Lower lobe of right lung (tissue), 2 donors: ENCODE measurements at regions not wholly inside any gene's neighbourhood (a gene's known extent, or its start where the extent isn't known, plus 50 kb on each side); places are given as distances from the start of the nearest gene placed in this dataset.
"Not testable (repeated sequence)": the region's sequence is repeated elsewhere in the genome, so short reads cannot be mapped to it uniquely, and the experiment has no call there.

Experiments
- ATAC-seq, 2 donors: fragments of 200-7000 bp; cut with Tn5 transposase; one replicate each; pipeline ENCODE4 v1.9.1; 2020 to 2022; ENCODE audit warnings: mild to moderate bottlenecking in 2 of 2, moderate library complexity in 2 of 2
- DNase-seq: peaks from one replicate; pipeline ENCODE4 v3.0.0-alpha.2; 2020
- H3K27ac ChIP-seq: fragments of 200-600 bp; one replicate; pipeline ENCODE4 v1.8.0; 2022
- H3K27me3 ChIP-seq: fragments of 200-600 bp; one replicate; pipeline ENCODE4 v1.8.0; 2022; ENCODE audit warnings: low read depth
- H3K36me3 ChIP-seq: fragments of 200-600 bp; one replicate; pipeline ENCODE4 v1.8.0; 2022; ENCODE audit warnings: mild to moderate bottlenecking
- H3K4me1 ChIP-seq: fragments of 200-600 bp; one replicate; pipeline ENCODE4 v1.8.0; 2022
- H3K4me3 ChIP-seq: fragments of 200-600 bp; one replicate; pipeline ENCODE4 v1.8.0; 2022; ENCODE audit warnings: mild to moderate bottlenecking
- H3K9me3 ChIP-seq: fragments of 200-600 bp; one replicate; pipeline ENCODE4 v1.8.0; 2022
- intact Hi-C: fragments of 100-400 bp; cut with DNase I; formaldehyde crosslinking; loops from one replicate; pipeline ENCODE4 v1.11.0; 2022
- TF ChIP-seq, protein P1 (sequence below): fragments of 200-600 bp; IDR thresholded peaks from one replicate; pipeline ENCODE4 v1.8.0; 2022; ENCODE audit warnings: antibody characterized with exemption, mild to moderate bottlenecking
- donor health status: DM: no; HTN: yes; CAD: no; lungs with severe emphysema.

DNA sequence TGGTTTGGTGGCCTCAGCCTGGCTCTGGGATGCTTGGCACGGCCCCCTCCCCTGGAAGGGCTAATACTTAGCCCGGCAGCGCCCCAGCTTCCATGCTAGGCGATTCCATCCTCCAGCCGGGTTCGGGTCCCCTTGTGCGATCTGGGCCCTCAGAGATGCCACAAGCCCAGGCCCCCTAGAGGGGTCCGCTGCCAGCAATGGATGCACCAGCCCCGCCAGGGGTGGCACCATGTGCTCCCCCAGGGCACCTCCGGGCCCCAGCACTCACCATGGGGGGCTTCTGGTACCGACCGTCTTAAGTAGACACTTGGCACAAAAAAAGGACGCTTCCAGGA lies 125.7 kb upstream of the KCTD7 start:
- TF ChIP-seq, protein P1, sequence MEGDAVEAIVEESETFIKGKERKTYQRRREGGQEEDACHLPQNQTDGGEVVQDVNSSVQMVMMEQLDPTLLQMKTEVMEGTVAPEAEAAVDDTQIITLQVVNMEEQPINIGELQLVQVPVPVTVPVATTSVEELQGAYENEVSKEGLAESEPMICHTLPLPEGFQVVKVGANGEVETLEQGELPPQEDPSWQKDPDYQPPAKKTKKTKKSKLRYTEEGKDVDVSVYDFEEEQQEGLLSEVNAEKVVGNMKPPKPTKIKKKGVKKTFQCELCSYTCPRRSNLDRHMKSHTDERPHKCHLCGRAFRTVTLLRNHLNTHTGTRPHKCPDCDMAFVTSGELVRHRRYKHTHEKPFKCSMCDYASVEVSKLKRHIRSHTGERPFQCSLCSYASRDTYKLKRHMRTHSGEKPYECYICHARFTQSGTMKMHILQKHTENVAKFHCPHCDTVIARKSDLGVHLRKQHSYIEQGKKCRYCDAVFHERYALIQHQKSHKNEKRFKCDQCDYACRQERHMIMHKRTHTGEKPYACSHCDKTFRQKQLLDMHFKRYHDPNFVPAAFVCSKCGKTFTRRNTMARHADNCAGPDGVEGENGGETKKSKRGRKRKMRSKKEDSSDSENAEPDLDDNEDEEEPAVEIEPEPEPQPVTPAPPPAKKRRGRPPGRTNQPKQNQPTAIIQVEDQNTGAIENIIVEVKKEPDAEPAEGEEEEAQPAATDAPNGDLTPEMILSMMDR, result no peak
- ATAC-seq, result peak in 1 of 2 donors; percentile 24
- no peak for DNase-seq

DNA sequence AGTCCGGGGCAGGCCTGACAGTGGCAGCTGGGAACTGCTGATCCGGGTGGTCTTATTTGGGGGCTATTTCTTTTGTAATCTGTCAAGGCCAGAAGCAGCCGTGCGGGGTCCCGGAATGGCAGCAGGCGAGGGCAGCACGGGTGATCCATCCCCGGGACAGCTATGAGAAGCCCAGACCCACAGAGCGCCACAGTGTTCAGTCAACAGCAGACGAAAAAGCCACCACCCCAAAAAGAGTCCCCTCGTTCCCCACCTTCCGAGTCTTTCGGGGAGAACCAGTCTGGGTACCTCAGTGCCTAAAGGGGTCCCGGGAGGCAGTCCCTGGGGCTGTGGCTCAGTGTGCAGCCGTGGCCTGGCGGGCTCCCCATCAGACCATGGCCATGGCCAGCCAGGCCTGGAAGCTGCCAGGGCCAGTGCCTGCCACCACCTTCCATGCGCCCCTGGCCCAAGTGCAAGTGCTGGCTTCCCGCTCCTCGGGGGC lies 125.1 kb upstream of the KCTD7 start:
- Histone ChIP-seq H3K27me3 (peaks cover 36% of the 10 kb centered on the region), H3K4me3 (no peak overlapping the region), H3K4me1 (peaks cover 4% of the 10 kb centered on the region), H3K9me3 (no peaks in the 10 kb centered on the region), H3K27ac (no peak overlapping the region), H3K36me3 (no peaks in the 10 kb centered on the region)
- TF ChIP-seq, protein P1, result no peak
- DNase-seq (no peak), ATAC-seq (no peak)
- intact Hi-C loops, result no loop called here

More for the DNA sequence above, 125.7 kb upstream of the KCTD7 start:
- intact Hi-C loops, result no loop called here
- Histone ChIP-seq H3K36me3 (no peaks in the 10 kb centered on the region), H3K27me3 (peaks cover 32% of the 10 kb centered on the region), H3K9me3 (no peaks in the 10 kb centered on the region), H3K27ac (no peak overlapping the region), H3K4me1 (peaks cover 4% of the 10 kb centered on the region), H3K4me3 (no peak overlapping the region)

DNA sequence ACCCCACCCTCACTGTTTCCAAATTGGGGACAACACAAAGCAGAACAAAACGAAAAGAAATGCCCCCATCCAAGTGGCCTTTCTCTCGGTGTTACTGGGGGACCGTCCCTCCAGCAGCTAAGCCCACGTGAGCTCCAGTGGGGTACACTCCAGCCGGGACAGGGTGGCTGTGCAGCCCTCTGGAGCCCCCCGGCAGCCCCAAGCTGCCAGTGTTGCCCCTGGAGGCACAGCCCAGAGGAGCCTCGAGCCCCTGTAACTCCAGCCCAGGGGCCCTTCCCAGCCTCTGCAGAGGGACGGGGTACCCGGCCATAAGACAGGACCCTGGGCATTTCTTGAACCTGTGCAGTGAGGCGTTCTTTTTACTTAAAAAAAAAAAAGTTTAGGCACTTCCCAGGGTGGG lies 124.5 kb upstream of the KCTD7 start:
- no peak for DNase-seq
- peak in 1 of 2 donors; percentile 44 for ATAC-seq
- H3K9me3 ChIP-seq, result no peaks in the 10 kb centered on the region
- H3K4me3 ChIP-seq, result no peak overlapping the region
- intact Hi-C loops, result no loop called here
- H3K36me3 ChIP-seq, result no peaks in the 10 kb centered on the region
- H3K4me1 ChIP-seq, result peaks cover 4% of the 10 kb centered on the region
- no peak overlapping the region for H3K27ac ChIP-seq
- H3K27me3 ChIP-seq, result peaks cover 36% of the 10 kb centered on the region
- TF ChIP-seq, protein P1, result no peak

DNA sequence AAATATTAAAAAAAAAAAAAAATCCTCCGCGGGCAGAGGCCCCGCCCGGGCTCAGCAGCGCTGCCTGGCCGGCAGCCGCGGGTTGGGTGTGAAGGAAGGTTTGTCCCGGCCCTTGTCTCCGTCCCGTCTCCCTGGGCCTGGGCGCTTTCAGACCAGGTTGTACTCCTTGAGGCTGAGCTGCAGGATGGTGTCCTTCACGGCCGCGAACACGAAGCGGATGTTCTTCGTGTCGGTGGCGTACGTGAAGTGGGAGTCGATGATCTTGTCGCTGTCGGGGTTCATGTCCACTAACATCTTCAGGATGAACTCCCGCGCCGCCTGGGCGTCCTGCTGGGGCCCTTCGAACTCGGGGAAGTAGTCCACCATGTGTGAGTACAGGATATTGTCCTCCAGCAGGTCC lies 123.7 kb upstream of the KCTD7 start:
- Histone ChIP-seq H3K36me3 (no peaks in the 10 kb centered on the region), H3K27ac (no peak overlapping the region), H3K4me3 (no peak overlapping the region), H3K27me3 (peaks cover 36% of the 10 kb centered on the region), H3K9me3 (no peaks in the 10 kb centered on the region), H3K4me1 (peaks cover 4% of the 10 kb centered on the region)
- ATAC-seq (no peak), DNase-seq (no peak)
- intact Hi-C loops, result no loop called here
- TF ChIP-seq, protein P1, result no peak

DNA sequence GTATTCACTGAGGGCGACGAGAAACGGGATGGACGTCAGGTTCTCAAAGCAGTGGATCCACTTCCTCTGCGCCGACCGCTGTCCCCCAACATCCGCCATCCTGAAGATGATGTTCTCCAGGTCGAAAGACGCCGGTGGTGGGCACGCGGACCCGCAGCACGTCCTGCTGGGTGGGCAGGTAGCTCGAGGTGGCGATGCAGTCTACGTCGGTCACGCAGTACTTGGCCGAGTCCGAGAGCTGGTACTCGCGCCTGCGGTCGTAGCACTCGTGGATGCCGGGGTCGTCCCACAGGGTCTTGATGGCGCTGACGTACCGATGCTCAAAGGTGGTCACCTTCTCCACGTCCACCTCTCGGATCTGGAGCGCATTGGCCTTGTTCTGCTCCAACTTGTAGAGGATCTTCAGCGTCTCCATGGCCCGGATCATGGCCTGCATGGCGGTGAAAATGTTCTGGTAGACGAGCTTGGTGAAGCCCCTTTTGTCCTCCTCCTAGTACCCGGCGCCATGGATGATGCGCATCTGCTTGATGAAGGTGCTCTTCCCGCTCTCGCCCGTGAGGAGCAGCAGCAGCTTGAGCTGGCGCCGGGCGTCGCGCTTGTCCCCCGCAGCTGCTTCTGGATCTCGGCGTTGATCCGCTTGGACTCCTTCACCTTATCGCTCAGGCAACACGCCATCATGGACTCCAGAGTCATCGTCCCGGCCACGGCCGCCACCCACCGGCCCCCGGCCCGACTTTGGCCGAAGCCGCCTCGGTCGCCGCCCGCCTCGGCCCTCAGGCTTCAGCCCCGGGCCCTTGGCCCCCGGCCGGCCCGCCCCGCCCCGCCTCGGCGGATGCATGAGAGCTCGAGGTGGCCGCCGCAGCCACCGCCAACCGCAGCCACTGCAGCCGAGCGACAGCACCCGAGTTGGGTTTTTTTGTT lies 122.9 kb upstream of the KCTD7 start:
- H3K27me3 ChIP-seq, result peaks cover 36% of the 10 kb centered on the region
- H3K4me3 ChIP-seq, result peak overlapping the region; percentile 37
- no peaks in the 10 kb centered on the region for H3K36me3 ChIP-seq
- DNase-seq (peak; percentile 51), ATAC-seq (peak; percentile 50 to 64)
- TF ChIP-seq, protein P1, result no peak
- H3K4me1 ChIP-seq, result peaks cover 4% of the 10 kb centered on the region
- H3K9me3 ChIP-seq, result no peaks in the 10 kb centered on the region
- H3K27ac ChIP-seq, result no peak overlapping the region
- intact Hi-C loops, result no loop called here

DNA sequence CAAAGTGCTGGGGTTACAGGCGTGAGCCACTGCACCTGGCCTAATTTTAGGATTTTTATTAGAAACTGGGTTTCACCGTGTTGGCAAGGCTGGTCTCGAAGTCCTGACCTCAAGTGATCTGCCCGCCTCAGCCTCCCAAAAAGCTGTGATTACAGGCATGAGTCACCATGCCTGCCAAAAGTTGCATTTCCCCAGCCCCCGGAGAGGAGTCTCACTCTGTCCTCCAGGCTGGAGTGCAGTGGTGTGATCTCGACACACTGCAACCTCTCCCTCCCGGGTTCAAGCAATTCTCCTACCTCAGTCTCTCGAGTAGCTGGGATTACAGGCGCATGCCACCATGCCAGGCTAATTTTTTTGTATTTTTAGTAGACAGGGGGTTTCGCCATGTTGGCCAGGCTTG lies 122.0 kb upstream of the KCTD7 start:
- H3K4me3 ChIP-seq, intact Hi-C loops: not testable (repeated sequence)

More for the DNA sequence above, 122.0 kb upstream of the KCTD7 start:
- H3K36me3 ChIP-seq, H3K9me3 ChIP-seq, H3K27ac ChIP-seq, H3K4me1 ChIP-seq, ATAC-seq: not testable (repeated sequence)
- peak; percentile 7 for DNase-seq
- peaks cover 36% of the 10 kb centered on the region for H3K27me3 ChIP-seq
